Fibroblast of lung (primary cell): ENCODE measurements at regions not wholly inside any gene's neighbourhood (a gene's known extent, or its start where the extent isn't known, plus 50 kb on each side); places are given as distances from the start of the nearest gene placed in this dataset.

ENCODE experiments used
- EZH2 ChIP-seq: IDR thresholded peaks from 2 replicates; pipeline ENCODE4 v1.5.1; 2012; ENCODE audit warnings: low read length, control low read depth, mild to moderate bottlenecking; ENCODE audit errors: missing control alignments
- TF ChIP-seq, protein P1 (sequence below), 2 donors: IDR thresholded peaks in 1 of 2; conservative IDR thresholded peaks in 1 of 2; 1 replicate in 1 of 2; 2 replicates in 1 of 2; pipeline ENCODE4 v1.5.1; 2011 to 2012; ENCODE audit warnings: low read length in 2 of 2, control low read depth in 1 of 2, inconsistent platforms in 1 of 2, low read depth in 1 of 2, mild to moderate bottlenecking in 1 of 2

DNA sequence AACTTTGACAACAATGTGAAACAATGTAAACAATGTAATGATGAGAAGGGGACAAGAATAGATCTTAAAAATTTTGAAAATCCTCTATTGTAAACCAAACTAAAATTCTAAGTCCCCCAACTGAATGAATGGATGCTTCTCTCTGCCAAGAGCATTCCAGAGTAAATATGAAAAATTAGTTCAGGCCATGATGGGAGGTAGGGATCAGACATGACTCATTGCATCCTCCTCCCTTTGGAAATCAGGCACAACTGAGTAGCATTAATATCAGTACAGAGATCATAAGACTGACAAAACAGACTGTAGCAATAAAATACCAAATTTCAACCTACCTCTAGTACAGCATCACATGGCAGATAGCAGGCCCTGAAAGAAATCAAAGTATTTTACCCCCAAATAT lies 559.9 kb downstream of the C12orf50 start:
- TF ChIP-seq, protein P1, sequence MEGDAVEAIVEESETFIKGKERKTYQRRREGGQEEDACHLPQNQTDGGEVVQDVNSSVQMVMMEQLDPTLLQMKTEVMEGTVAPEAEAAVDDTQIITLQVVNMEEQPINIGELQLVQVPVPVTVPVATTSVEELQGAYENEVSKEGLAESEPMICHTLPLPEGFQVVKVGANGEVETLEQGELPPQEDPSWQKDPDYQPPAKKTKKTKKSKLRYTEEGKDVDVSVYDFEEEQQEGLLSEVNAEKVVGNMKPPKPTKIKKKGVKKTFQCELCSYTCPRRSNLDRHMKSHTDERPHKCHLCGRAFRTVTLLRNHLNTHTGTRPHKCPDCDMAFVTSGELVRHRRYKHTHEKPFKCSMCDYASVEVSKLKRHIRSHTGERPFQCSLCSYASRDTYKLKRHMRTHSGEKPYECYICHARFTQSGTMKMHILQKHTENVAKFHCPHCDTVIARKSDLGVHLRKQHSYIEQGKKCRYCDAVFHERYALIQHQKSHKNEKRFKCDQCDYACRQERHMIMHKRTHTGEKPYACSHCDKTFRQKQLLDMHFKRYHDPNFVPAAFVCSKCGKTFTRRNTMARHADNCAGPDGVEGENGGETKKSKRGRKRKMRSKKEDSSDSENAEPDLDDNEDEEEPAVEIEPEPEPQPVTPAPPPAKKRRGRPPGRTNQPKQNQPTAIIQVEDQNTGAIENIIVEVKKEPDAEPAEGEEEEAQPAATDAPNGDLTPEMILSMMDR (conservative IDR thresholded peaks at IDR 0.05 in 1 of 2, IDR thresholded peaks at IDR 0.05 in 1 of 2; ENCODE audit: low read depth in 1 of 2, low read length in 2 of 2): no peak
- TF ChIP-seq EZH2: no peak
